ENCODE measurements at regions not wholly inside any gene's neighbourhood (a gene's known extent, or its start where the extent isn't known, plus 50 kb on each side); places are given as distances from the start of the nearest gene placed in this dataset.

GRCh38 chrX:10761447-10761846 lies 141.1 kb upstream of the MID1 start:
- no peak for DNase-seq (ENCODE audit: low spot score in 2 of 2)
- Histone ChIP-seq H3K27ac (no peak overlapping the region), H3K4me3 (no peak overlapping the region), H3K4me1 (peaks cover 0 to 6% (median 0%) of the 10 kb centered on the region in 4 donors), H3K27me3 (no peaks in the 10 kb centered on the region), H3K9me3 (no peaks in the 10 kb centered on the region), H3K36me3 (no peaks in the 10 kb centered on the region)
- TF ChIP-seq POLR2A (IDR thresholded peaks at IDR 0.05) (no peak), EP300 (IDR thresholded peaks at IDR 0.05) (no peak)
- TF ChIP-seq, protein P1, sequence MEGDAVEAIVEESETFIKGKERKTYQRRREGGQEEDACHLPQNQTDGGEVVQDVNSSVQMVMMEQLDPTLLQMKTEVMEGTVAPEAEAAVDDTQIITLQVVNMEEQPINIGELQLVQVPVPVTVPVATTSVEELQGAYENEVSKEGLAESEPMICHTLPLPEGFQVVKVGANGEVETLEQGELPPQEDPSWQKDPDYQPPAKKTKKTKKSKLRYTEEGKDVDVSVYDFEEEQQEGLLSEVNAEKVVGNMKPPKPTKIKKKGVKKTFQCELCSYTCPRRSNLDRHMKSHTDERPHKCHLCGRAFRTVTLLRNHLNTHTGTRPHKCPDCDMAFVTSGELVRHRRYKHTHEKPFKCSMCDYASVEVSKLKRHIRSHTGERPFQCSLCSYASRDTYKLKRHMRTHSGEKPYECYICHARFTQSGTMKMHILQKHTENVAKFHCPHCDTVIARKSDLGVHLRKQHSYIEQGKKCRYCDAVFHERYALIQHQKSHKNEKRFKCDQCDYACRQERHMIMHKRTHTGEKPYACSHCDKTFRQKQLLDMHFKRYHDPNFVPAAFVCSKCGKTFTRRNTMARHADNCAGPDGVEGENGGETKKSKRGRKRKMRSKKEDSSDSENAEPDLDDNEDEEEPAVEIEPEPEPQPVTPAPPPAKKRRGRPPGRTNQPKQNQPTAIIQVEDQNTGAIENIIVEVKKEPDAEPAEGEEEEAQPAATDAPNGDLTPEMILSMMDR (IDR thresholded peaks at IDR 0.05): no peak
- 77 to 100% methylated on average over 1 of the region's 1 CpG for WGBS, 2 donors

DNA sequence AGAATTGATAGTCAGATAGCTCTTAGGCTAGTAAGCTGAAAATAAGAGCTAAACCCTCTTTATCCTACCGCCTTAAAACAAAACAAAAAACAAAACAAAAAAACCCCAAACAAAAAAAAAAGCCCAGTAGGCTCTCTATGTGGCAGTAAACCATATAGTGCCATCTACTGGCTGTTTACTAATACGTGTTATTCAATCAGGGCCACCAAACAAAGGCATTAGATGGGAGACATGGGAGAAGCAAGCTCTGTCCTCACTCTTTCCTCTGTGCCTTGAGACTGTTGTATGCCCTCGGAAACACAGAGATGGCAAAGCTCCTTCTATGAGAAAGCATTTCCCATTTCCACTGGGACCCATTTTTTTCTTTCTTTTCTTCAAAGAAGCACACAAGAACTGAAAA lies 148.8 kb upstream of the MID1 start:
- TF ChIP-seq, protein P1 (IDR thresholded peaks at IDR 0.05): peak; percentile 13 to 37 (median 28)
- no peak for TF ChIP-seq EP300 (IDR thresholded peaks at IDR 0.05)
- no peak for DNase-seq (ENCODE audit: low spot score in 2 of 2)
- no peaks in the 10 kb centered on the region for H3K9me3 ChIP-seq
- H3K4me3 ChIP-seq: peak overlapping the region in 1 of 4 donors; percentile 28
- H3K27ac ChIP-seq: peak overlapping the region; percentile 9 to 67 (median 46)
- 9 to 15% methylated on average over 3 of the region's 3 CpGs for WGBS, 2 donors
- H3K27me3 ChIP-seq: no peaks in the 10 kb centered on the region
- H3K4me1 ChIP-seq: peaks cover 0 to 8% (median 0%) of the 10 kb centered on the region in 4 donors
- H3K36me3 ChIP-seq: no peaks in the 10 kb centered on the region

GRCh38 chrX:10769696-10770619 lies 149.6 kb upstream of the MID1 start:
- DNase-seq (ENCODE audit: low spot score in 2 of 2): no peak
- Histone ChIP-seq H3K9me3 (no peaks in the 10 kb centered on the region), H3K4me3 (peak overlapping the region in 1 of 4 donors; percentile 28), H3K27ac (peak overlapping the region in 3 of 4 donors; percentile 26 to 67 (median 67)), H3K4me1 (peaks cover 0 to 8% (median 0%) of the 10 kb centered on the region in 4 donors), H3K27me3 (no peaks in the 10 kb centered on the region), H3K36me3 (no peaks in the 10 kb centered on the region)
- TF ChIP-seq POLR2A (IDR thresholded peaks at IDR 0.05) (no peak), EP300 (IDR thresholded peaks at IDR 0.05) (no peak)
- TF ChIP-seq, protein P1 (IDR thresholded peaks at IDR 0.05): no peak
- WGBS, 2 donors: 15 to 40% methylated on average over 9 of the region's 9 CpGs

DNA sequence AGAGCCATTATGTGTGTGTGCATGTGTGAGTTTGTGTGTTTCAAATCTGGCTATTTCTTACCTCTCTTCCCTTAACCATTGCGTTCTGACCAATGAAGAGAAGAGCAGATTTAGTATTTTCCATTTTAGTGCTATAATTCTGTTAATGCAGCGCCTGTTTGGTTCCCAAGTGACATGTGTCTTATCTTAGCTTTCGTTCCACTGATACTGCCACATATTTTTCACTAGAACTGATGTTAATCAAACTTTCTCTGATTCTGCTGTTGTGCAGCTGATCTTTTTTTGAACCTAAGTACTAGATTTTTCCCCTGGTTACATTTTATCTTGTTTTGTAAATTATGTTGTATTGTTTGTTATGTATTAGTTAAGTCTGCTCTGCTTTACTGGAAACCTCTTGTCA lies 152.9 kb upstream of the MID1 start:
- no peak for TF ChIP-seq POLR2A (IDR thresholded peaks at IDR 0.05)
- no peak for TF ChIP-seq EP300 (IDR thresholded peaks at IDR 0.05)
- TF ChIP-seq, protein P1 (IDR thresholded peaks at IDR 0.05): no peak
- Histone ChIP-seq H3K9me3 (no peaks in the 10 kb centered on the region), H3K4me3 (no peak overlapping the region), H3K27ac (no peak overlapping the region), H3K36me3 (no peaks in the 10 kb centered on the region), H3K4me1 (peaks cover 0 to 8% (median 0%) of the 10 kb centered on the region in 4 donors), H3K27me3 (no peaks in the 10 kb centered on the region)
- WGBS, 2 donors: 78 to 85% methylated on average over 3 of the region's 3 CpGs
- no peak for DNase-seq (ENCODE audit: low spot score in 2 of 2)

DNA sequence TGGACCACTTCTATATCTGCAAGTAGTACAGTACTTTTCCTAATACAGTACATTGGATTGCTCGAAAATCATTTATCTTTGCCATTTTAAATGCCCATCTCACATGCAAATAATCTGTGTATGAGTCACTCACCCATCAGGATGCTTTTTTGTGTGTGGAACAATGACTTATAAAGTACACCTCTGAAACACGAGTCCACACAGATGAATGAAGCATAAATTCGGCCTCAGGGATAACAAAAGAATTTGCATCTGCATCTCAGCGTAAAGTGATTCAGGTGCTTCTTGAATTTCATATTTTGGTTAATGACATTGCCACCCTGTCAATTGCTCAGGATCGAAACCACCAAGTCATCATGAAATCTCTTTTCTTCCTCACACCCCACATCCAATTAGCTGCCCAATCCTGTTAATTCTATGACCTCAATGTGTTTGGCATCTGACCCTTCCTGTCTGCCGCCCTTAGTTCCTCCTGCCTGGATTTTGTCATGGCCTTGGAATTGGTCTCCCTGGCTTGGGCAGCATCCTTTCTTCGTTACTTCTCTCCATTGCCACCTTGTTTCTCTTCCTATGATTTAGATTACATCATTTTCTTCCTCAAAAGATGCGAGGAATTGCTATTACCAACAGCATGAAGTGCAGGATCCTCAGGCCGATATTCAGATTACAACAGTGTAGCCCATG lies 161.6 kb upstream of the MID1 start:
- Histone ChIP-seq H3K36me3 (no peaks in the 10 kb centered on the region), H3K27me3 (no peaks in the 10 kb centered on the region), H3K27ac (no peak overlapping the region), H3K4me3 (no peak overlapping the region), H3K4me1 (no peaks in the 10 kb centered on the region), H3K9me3 (no peaks in the 10 kb centered on the region)
- WGBS, 2 donors: 79 to 88% methylated on average over 9 of the region's 9 CpGs
- no peak for DNase-seq (ENCODE audit: low spot score in 2 of 2)
- TF ChIP-seq POLR2A (IDR thresholded peaks at IDR 0.05) (no peak), EP300 (IDR thresholded peaks at IDR 0.05) (no peak)
- TF ChIP-seq, protein P1 (IDR thresholded peaks at IDR 0.05): no peak
